Peyer's patch (tissue), 4 donors: ENCODE measurements at regions not wholly inside any gene's neighbourhood (a gene's known extent, or its start where the extent isn't known, plus 50 kb on each side); places are given as distances from the start of the nearest gene placed in this dataset.

ENCODE experiments used
- POLR2A ChIP-seq, 2 donors: fragments of 450-650 bp; IDR thresholded peaks; one replicate each; pipeline ENCODE4 v1.5.1; 2017; ENCODE audit warnings: antibody characterized with exemption in 2 of 2, mild to moderate bottlenecking in 2 of 2, moderate library complexity in 2 of 2
- TF ChIP-seq, protein P1 (sequence below), 6 experiments: fragments of 450-650 bp in 4 of 6; fragments of 200-600 bp in 2 of 6; sonication (generic) in 1 of 6; IDR thresholded peaks; one replicate each; pipeline ENCODE4 v1.5.1; 2017 to 2019; ENCODE audit warnings: antibody characterized with exemption in 6 of 6, mild to moderate bottlenecking in 3 of 6, moderate library complexity in 1 of 6

DNA sequence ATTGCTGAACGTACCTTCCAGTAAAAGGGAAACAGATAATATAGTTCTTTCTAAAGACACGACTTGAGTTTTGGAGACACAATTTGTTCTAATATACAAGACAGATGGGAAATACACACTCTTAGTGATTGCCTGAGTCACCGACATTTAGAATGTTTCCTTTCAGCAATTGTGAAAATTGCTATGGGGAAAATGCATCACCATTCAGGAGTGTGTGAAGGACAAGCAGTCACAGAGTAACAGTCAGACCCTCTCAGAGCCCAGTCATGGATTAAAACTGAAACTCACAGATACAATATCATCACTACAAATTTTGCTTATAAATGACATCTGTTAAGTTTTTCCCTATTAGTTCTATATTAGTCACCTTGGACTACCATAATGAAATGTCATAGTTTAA lies 286.1 kb downstream of the SPRY2 start:
- TF ChIP-seq, protein P1, sequence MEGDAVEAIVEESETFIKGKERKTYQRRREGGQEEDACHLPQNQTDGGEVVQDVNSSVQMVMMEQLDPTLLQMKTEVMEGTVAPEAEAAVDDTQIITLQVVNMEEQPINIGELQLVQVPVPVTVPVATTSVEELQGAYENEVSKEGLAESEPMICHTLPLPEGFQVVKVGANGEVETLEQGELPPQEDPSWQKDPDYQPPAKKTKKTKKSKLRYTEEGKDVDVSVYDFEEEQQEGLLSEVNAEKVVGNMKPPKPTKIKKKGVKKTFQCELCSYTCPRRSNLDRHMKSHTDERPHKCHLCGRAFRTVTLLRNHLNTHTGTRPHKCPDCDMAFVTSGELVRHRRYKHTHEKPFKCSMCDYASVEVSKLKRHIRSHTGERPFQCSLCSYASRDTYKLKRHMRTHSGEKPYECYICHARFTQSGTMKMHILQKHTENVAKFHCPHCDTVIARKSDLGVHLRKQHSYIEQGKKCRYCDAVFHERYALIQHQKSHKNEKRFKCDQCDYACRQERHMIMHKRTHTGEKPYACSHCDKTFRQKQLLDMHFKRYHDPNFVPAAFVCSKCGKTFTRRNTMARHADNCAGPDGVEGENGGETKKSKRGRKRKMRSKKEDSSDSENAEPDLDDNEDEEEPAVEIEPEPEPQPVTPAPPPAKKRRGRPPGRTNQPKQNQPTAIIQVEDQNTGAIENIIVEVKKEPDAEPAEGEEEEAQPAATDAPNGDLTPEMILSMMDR (IDR thresholded peaks at IDR 0.05): no peak
- no peak for TF ChIP-seq POLR2A (IDR thresholded peaks at IDR 0.05)
